ENCODE measurements at regions not wholly inside any gene's neighbourhood (a gene's known extent, or its start where the extent isn't known, plus 50 kb on each side); places are given as distances from the start of the nearest gene placed in this dataset.

GRCh38 chr2:146349334-146349733 is 1495.5 kb upstream of the ACVR2A start:
- TF ChIP-seq CTCF (IDR thresholded peaks at IDR 0.05 in 2 of 3, conservative IDR thresholded peaks at IDR 0.05 in 1 of 3; ENCODE audit: borderline replicate concordance in 1 of 3, insufficient read depth in 1 of 3, low read depth in 2 of 3, low read length in 2 of 3): no peak
- TF ChIP-seq JUND (IDR thresholded peaks at IDR 0.05): no peak
